SH-SY5Y (cell line): ENCODE measurements at regions not wholly inside any gene's neighbourhood (a gene's known extent, or its start where the extent isn't known, plus 50 kb on each side); places are given as distances from the start of the nearest gene placed in this dataset.

Experiments used
- GATA2 ChIP-seq: IDR thresholded peaks from 2 replicates; pipeline ENCODE4 v1.6.1; 2011; ENCODE audit warnings: mild to moderate bottlenecking, low read depth, low read length
- GATA3 ChIP-seq: IDR thresholded peaks from 2 replicates; pipeline ENCODE4 v1.6.1; 2011; ENCODE audit warnings: low read depth, mild to moderate bottlenecking, low read length, moderate library complexity

- TF ChIP-seq GATA2 (no peak), GATA3 (no peak)
These were observed 755.5 kb downstream of the GLUD2 start for GRCh38 chrX:121802881-121803412.
